ENCODE measurements at regions not wholly inside any gene's neighbourhood (a gene's known extent, or its start where the extent isn't known, plus 50 kb on each side); places are given as distances from the start of the nearest gene placed in this dataset.

DNA sequence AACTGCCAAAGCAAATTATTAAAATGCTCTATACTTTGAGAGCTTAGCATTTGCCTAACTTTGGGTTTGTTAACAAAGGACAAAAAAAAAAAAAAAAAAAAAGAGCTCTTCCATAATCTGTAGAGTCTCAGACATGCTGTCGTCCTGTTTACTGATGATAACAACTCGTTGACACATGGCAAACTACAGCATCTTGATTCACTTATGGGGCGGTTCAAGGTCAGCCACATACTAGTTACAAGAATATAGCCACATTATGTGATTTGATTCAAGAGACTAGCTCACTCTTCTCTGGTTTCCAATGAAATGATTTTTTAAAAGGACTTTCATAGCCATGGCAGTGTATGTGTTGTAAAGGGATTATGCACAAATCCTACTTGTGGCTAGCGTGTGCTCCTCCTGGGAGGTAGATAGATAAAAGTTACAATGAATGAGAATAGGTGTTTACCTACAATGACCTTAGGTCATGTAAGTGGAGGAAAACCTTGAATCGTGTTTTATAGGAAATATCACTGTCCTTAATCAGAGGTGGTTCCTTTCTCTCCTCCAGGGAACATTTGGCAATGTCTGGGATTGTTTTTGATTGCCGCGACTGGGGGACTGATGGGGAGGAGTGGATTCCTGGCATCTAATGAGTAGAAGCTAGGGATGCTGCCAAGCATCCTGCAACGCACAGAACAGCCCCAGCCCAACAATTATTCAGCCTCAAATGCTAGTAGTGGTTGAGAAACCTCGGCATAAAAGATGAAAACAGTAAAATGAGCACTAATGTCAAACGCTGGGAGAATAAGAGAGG, 969.2 kb upstream of the SLC35B3 start:
- Mint-ChIP-seq H3K27ac (no peak overlapping the region), H3K36me3 (ENCODE audit: low read depth) (no peaks in the 10 kb centered on the region)

DNA sequence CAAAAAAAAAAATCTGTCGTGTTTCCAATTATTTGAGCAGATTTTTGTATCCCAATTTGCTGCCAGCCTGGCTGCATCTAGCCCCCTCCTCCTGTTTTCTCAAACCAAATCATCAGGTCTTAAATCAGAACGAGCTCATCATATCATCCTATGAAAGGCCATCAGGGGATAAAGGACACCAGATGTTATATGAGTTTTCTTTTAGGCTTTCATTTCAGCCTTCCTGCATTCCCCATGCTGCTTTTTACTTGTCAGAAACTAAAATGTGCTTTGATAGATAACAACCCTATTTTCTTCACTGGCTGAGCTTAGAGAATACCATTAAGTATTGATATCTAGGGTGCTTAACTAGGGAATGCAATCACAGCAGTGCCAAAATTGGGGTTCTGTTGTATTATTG, 968.4 kb upstream of the SLC35B3 start:
- H3K27me3 Mint-ChIP-seq, result no peaks in the 10 kb centered on the region
- ATAC-seq (replicated peaks), result no peak
- H3K4me1 Mint-ChIP-seq, result no peaks in the 10 kb centered on the region
- H3K36me3 Mint-ChIP-seq (ENCODE audit: low read depth), result no peaks in the 10 kb centered on the region
- H3K9me3 Mint-ChIP-seq, result peaks cover 17% of the 10 kb centered on the region
- no peak overlapping the region for H3K4me3 Mint-ChIP-seq
- H3K27ac Mint-ChIP-seq, result no peak overlapping the region

More for the DNA sequence above, 969.2 kb upstream of the SLC35B3 start:
- H3K4me3 Mint-ChIP-seq, result no peak overlapping the region
- no peaks in the 10 kb centered on the region for H3K27me3 Mint-ChIP-seq
- H3K4me1 Mint-ChIP-seq, result no peaks in the 10 kb centered on the region
- no peak for ATAC-seq (replicated peaks)
- peaks cover 17% of the 10 kb centered on the region for H3K9me3 Mint-ChIP-seq

DNA sequence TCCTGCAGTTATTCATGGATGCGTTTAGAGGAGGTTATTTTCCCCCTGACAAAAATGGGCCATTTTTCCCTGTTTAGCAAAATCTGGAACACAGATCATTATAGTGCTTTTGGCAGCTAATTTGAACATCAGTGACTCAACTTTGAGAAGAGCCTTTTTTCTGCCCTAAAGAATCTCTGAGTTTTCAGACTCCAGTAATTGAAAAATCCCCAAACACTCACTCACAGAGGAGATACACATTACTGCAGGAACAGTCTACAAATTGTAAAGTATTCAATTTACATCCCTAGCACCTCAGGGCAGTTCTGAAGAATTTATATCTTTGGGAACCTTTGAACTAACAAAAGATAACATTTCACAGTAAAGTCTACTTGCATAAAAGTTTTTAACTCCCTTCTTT, 966.6 kb upstream of the SLC35B3 start:
- ATAC-seq (replicated peaks), result no peak
- Mint-ChIP-seq H3K4me1 (no peaks in the 10 kb centered on the region), H3K27me3 (no peaks in the 10 kb centered on the region), H3K36me3 (ENCODE audit: low read depth) (no peaks in the 10 kb centered on the region), H3K4me3 (no peak overlapping the region), H3K27ac (no peak overlapping the region), H3K9me3 (peaks cover 13% of the 10 kb centered on the region)

DNA sequence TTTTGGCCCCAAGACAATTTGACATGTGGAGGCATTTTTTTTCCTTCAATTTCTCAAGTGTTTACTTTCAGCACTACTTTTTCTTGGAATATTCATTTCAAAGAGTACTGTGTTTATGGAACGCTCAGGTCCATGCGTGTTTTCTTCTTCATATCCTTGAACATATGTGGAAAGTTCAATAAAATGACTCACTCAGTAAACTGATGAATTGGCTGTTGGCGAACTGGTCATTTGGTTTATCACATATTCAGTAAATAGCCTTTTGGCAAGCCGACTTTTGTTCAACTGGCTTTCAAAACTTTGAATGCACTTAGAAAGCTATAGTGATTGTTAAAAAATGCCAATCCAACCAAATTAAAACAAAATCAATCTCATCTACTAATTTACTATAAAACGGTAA, 964.6 kb upstream of the SLC35B3 start:
- Mint-ChIP-seq H3K27me3 (no peaks in the 10 kb centered on the region), H3K9me3 (peaks cover 6% of the 10 kb centered on the region), H3K4me3 (no peak overlapping the region), H3K36me3 (ENCODE audit: low read depth) (no peaks in the 10 kb centered on the region), H3K4me1 (no peaks in the 10 kb centered on the region), H3K27ac (no peak overlapping the region)
- ATAC-seq (replicated peaks), result no peak

DNA sequence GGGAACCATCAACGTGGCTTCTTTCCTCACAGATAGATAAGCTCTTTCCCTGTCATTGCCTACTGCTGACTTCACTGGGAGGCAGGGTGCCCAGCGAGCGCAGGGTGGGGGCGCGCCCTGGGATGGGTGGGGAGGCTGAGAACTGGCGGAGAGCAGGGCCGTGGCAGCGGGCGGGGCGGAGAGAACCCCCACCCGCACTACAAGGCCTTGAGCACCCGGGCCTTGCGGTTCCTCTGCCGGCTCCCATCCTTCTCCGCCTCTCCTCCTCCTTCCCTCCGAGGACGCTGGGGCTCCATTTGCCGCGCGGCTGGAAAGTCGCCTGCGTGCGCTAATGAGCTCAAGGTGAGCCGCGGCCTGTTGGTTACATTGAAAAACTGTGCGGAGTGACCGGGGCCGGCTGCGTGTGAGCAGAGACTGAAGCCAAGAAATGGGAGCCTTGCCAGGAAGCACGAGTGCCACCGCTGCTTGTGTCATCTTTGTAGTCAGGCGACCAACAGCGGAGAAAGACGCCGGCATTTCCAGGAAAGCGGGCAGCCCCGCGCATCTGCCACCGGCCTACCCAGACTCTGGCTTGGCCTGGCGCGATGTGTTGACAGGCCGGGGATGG, 963.5 kb upstream of the SLC35B3 start:
- Mint-ChIP-seq H3K27me3 (no peaks in the 10 kb centered on the region), H3K9me3 (peaks cover 5% of the 10 kb centered on the region), H3K27ac (no peak overlapping the region), H3K36me3 (ENCODE audit: low read depth) (no peaks in the 10 kb centered on the region), H3K4me3 (no peak overlapping the region), H3K4me1 (no peaks in the 10 kb centered on the region)
- no peak for ATAC-seq (replicated peaks)

DNA sequence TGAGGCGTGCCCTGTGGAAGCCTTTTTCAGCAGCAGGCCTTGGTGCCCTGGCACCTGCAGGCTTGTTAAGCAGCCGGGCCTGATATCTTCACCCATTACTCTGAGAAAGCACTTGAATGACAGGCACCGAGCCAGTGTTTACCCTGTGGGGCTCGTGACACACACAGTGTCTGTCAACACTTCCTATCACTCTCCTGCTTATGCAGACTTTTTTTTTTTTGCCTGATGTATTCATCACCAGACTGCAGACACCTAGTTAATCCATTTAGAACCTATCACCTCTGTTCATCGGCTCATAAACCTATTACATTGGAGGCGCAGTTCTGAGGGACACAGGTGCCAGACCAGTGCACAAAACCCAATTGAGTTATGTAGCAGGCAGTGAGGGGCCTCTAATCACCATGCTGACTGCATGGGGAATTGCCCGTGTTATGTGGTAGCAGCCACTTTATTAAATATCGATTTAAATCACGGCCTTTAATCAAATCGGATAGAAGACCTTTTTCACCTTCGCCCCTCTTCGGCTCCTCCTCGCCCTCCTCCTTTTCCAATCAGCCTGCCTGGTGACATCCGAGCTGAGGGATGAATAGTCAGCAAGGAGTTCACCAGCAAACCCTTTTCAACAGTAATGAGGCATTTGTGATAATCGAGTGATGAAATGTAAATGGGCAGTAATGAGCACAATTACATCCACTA, 962.9 kb upstream of the SLC35B3 start:
- Mint-ChIP-seq H3K36me3 (ENCODE audit: low read depth) (no peaks in the 10 kb centered on the region), H3K27me3 (no peaks in the 10 kb centered on the region), H3K4me1 (no peaks in the 10 kb centered on the region), H3K4me3 (no peak overlapping the region), H3K27ac (no peak overlapping the region), H3K9me3 (peaks cover 5% of the 10 kb centered on the region)
- no peak for ATAC-seq (replicated peaks)

DNA sequence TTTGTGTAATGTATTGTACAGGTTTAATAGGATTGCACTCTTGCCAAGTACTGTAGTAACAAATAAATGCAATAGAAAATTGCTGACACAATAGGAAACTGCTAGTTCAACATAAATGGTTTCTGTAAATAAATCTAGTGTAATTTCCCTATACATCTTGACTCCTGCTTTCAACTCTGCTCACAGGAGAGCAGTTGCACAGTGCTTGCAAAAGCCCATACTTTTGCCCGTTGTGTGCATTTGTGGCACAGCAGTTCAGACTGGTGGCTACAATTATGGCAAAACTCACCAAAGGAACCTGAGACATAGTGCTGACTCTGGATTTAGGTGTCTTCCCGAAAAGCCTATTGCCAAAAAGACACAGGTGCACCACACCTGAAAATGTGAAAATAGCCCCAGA, 953.3 kb upstream of the SLC35B3 start:
- H3K4me1 Mint-ChIP-seq, result no peaks in the 10 kb centered on the region
- H3K4me3 Mint-ChIP-seq, result no peak overlapping the region
- no peak for ATAC-seq (replicated peaks)
- peaks cover 13% of the 10 kb centered on the region for H3K9me3 Mint-ChIP-seq
- no peak overlapping the region for H3K27ac Mint-ChIP-seq
- H3K27me3 Mint-ChIP-seq, result no peaks in the 10 kb centered on the region
- no peaks in the 10 kb centered on the region for H3K36me3 Mint-ChIP-seq (ENCODE audit: low read depth)

DNA sequence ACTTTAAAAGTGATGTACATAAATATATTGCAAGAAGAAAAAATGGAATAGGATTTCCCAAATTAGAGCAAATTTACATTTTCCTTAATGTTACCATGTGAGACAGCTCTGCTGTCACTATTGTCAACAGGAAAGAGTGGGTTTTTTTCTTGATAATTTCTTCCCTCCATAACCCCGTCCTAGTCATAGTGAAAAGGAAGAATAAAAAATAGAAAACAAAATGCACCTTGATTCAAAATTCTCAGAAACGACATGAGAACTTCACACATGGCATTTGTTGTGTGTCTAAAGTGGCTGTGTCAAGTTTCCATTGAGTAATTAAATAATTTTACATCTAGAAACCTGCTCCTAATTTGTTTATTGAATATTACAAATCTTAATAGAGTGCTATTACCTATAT, 945.2 kb upstream of the SLC35B3 start:
- Mint-ChIP-seq H3K4me3 (no peak overlapping the region), H3K27ac (no peak overlapping the region), H3K27me3 (no peaks in the 10 kb centered on the region), H3K9me3 (peaks cover 7% of the 10 kb centered on the region), H3K4me1 (no peaks in the 10 kb centered on the region), H3K36me3 (ENCODE audit: low read depth) (no peaks in the 10 kb centered on the region)
- no peak for ATAC-seq (replicated peaks)

DNA sequence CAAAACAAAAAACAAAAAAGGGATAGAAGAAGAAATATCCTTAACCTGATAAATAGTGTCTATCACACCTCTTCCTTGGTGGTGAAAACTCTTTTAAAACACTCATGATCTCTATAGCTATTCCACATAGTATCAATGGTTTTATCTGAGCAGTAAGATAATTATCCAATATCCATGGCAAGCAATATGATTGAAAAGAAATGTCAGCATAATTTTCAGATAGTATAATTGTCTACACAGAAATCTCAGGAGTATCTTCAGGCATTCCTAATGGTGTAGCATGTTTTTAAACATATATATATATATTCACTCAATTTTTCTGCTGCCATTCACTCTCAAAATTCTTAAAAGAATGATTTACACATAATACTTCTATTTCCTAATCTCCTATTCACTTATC, 938.0 kb upstream of the SLC35B3 start:
- H3K9me3 Mint-ChIP-seq, result peaks cover 10% of the 10 kb centered on the region

DNA sequence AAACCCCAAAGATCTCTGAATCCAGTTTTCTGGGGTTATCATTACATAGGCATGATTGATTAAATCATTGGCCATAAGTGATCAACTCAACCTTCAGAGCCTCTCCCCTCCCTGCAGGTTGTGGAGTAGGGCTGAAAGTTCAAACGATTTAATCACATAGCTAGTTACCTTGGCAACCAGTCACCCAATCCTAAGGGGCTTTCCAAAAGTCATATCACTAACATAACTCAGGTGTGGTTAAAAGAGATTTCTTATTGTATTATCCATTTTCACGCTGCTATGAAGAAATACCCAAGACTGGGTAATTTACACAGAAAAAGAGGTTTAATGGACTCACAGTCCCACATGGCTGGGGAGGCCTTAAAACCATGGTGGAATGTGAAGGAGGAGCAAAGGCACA, 935.1 kb upstream of the SLC35B3 start:
- Mint-ChIP-seq H3K4me3 (no peak overlapping the region), H3K4me1 (no peaks in the 10 kb centered on the region), H3K27me3 (no peaks in the 10 kb centered on the region), H3K36me3 (ENCODE audit: low read depth) (no peaks in the 10 kb centered on the region), H3K9me3 (peaks cover 7% of the 10 kb centered on the region), H3K27ac (no peak overlapping the region)
- no peak for ATAC-seq (replicated peaks)

More for the DNA sequence above, 938.0 kb upstream of the SLC35B3 start:
- no peaks in the 10 kb centered on the region for H3K27me3 Mint-ChIP-seq
- no peak for ATAC-seq (replicated peaks)
- H3K27ac Mint-ChIP-seq, result no peak overlapping the region
- H3K4me1 Mint-ChIP-seq, result no peaks in the 10 kb centered on the region
- no peak overlapping the region for H3K4me3 Mint-ChIP-seq
- no peaks in the 10 kb centered on the region for H3K36me3 Mint-ChIP-seq (ENCODE audit: low read depth)

DNA sequence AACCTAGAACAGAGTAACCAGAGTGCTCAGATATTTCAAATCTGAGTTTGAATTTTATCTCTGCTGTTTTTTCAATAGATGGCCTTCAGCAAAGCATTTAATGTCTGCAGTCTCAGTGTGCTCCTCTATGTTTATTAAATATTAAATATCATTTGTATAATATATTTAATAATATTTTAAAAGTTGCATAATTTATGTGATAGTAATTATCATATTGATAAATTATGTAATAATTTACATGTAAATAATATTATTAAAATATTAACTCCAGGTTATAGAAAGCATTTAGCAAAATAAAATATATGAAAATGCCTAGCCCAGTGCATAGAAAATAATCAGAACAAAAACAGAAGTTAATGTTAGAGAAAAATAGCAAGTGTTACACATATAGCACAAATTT, 930.0 kb upstream of the SLC35B3 start:
- H3K27ac Mint-ChIP-seq, result no peak overlapping the region
- H3K27me3 Mint-ChIP-seq, result no peaks in the 10 kb centered on the region
- H3K4me1 Mint-ChIP-seq, result no peaks in the 10 kb centered on the region
- H3K36me3 Mint-ChIP-seq (ENCODE audit: low read depth), result no peaks in the 10 kb centered on the region
- no peak overlapping the region for H3K4me3 Mint-ChIP-seq
- ATAC-seq (replicated peaks), result no peak
- peaks cover 10% of the 10 kb centered on the region for H3K9me3 Mint-ChIP-seq

DNA sequence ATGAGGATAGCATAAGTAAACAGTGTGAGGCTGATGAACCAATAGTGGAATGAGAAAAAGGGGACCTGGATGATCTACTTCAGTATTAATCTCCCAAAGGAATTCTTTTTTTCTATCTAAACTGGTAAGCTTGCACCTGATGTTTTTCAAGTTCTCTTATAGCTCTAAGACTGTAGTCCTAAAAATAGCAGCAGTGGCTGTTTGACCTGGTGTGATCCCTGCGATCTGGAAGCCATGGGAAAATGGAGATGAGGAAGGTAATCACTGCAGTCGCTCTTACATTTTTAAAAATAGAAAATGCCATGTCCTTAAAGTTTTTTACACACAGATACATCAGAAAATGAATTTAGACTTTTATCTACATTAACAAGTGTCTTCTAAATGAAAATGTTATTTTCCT, 926.4 kb upstream of the SLC35B3 start:
- Mint-ChIP-seq H3K4me3 (no peak overlapping the region), H3K9me3 (peaks cover 10% of the 10 kb centered on the region), H3K27me3 (no peaks in the 10 kb centered on the region), H3K4me1 (no peaks in the 10 kb centered on the region), H3K36me3 (ENCODE audit: low read depth) (no peaks in the 10 kb centered on the region), H3K27ac (no peak overlapping the region)
- no peak for ATAC-seq (replicated peaks)

DNA sequence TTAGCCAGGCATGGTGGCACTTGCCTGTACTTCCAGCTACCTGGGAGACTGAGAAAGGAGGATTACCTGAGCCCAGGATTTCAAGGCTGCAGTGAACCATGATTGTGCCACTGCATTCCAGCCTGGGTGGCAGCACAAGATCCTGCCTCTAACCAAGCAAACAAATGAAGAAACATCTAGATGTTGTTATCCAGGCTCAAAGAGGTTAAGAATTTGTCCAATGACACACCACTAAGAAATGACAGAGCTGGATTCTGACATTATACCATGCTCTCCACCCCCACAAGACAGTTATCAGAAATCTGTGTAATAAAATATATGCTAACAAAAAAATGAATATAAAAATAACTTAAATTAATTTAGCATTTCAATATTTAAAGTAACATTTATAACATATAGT, 925.5 kb upstream of the SLC35B3 start:
- Mint-ChIP-seq H3K27me3 (no peaks in the 10 kb centered on the region), H3K9me3 (peaks cover 9% of the 10 kb centered on the region), H3K4me3 (no peak overlapping the region), H3K36me3 (ENCODE audit: low read depth) (no peaks in the 10 kb centered on the region), H3K4me1 (no peaks in the 10 kb centered on the region), H3K27ac (no peak overlapping the region)
- ATAC-seq (replicated peaks), result no peak

DNA sequence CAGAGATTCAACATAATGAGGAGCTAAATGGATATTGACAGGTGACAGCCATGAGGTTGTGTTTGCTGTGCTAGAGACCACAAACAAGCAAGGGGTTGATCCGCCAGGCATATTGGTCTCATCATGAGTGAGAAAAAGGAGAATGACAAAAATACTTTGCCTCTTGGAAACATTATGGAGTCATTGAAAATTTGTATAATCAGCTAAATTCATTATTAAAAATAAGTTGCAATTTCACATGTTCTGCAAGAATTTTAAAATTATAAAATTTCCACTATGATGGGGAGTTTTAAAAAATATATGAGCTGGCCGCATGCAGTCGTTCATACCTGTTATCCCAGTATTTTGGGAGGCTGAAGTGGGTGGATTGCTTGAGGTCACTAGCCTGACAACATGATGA, 912.3 kb upstream of the SLC35B3 start:
- peaks cover 14% of the 10 kb centered on the region for H3K9me3 Mint-ChIP-seq
- no peak for ATAC-seq (replicated peaks)
- H3K36me3 Mint-ChIP-seq (ENCODE audit: low read depth), result no peaks in the 10 kb centered on the region
- H3K27me3 Mint-ChIP-seq, result no peaks in the 10 kb centered on the region
- no peak overlapping the region for H3K27ac Mint-ChIP-seq
- H3K4me3 Mint-ChIP-seq, result no peak overlapping the region
- H3K4me1 Mint-ChIP-seq, result no peaks in the 10 kb centered on the region

DNA sequence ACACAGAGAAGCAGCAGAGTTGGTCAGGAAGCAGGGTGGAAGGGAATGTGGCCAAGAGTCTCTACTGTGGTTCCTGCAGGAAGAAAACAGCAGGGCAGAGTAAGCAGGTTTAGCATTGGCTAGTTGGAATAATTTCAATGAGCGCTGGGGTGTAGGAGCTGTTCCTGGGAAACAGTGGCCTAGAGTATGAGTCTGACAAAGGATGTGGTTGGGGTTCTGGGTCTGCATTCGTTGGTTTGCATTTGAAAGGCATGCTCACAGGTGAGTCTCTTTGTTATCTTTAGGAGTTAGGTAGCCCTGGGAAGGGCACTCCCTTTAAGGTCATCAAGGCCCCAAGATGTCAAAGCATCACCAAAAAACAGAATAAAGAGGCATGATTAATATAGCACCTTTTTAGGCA, 911.6 kb upstream of the SLC35B3 start:
- Mint-ChIP-seq H3K27ac (no peak overlapping the region), H3K4me3 (no peak overlapping the region), H3K4me1 (no peaks in the 10 kb centered on the region), H3K9me3 (peaks cover 14% of the 10 kb centered on the region), H3K36me3 (ENCODE audit: low read depth) (no peaks in the 10 kb centered on the region), H3K27me3 (no peaks in the 10 kb centered on the region)
- ATAC-seq (replicated peaks), result no peak

All from activated T-helper 17 cell treated with anti-CD3 and anti-CD28 coated beads, Interleukin-2, amount 50 U/mL, for 72 hours (primary cell).